SK-N-SH treated with all-trans-retinoic acid at 6 μM for 48 hours (cell line): ENCODE measurements at regions not wholly inside any gene's neighbourhood (a gene's known extent, or its start where the extent isn't known, plus 50 kb on each side); places are given as distances from the start of the nearest gene placed in this dataset.

Source experiments
- ISL1 ChIP-seq: fragments of 250-450 bp; sonication (Bioruptor Pico); IDR thresholded peaks from 2 replicates; pipeline ENCODE4 v2.1.2; 2022; ENCODE audit warnings: mild to moderate bottlenecking, moderate library complexity
- TCF4 ChIP-seq: fragments of 250-450 bp; sonication (Bioruptor Pico); IDR thresholded peaks from 2 replicates; pipeline ENCODE4 v1.8.0; 2021; ENCODE audit warnings: mild to moderate bottlenecking, moderate library complexity, borderline replicate concordance
- ZFP30 ChIP-seq: fragments of 450-650 bp; formaldehyde crosslinking; IDR thresholded peaks from 2 replicates; pipeline ENCODE4 v1.5.0; 2022; ENCODE audit warnings: mild to moderate bottlenecking, moderate library complexity

DNA sequence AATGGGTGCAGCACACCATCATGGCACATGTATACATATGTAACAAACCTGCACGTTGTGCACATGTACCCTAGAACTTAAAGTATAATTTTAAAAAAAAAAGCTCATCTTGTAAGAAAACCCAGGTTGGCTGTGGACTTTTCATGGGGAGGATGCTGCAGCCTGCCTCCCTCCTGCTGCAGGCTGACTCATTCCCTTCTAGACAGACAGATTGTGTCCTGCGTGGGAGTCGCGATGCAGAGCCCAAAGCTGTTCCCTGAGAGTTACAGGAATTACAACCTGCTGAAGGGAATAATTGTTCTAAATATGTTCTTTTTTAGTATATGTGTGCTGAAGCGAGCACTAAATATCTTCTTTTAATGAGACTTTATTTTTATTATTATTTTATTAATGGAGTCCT is 93.2 kb downstream of the TBX19 start:
- TF ChIP-seq TCF4 (CRISPR knock-in tag) (no peak), ZFP30 (CRISPR knock-in tag) (no peak), ISL1 (CRISPR knock-in tag) (no peak)
